SK-N-SH (cell line): ENCODE measurements at regions not wholly inside any gene's neighbourhood (a gene's known extent, or its start where the extent isn't known, plus 50 kb on each side); places are given as distances from the start of the nearest gene placed in this dataset.

ENCODE experiments used
- GABPA ChIP-seq: IDR thresholded peaks from 2 replicates; pipeline ENCODE4 v1.4.0; 2012; ENCODE audit warnings: low read depth, mild to moderate bottlenecking
- MXI1 ChIP-seq: IDR thresholded peaks from 2 replicates; pipeline ENCODE4 v1.6.1; 2012; ENCODE audit warnings: mild to moderate bottlenecking, low read depth, low read length, improper control_type of control experiment
- POLR2AphosphoS5 ChIP-seq: IDR thresholded peaks from 2 replicates; pipeline ENCODE4 v1.6.1; 2012; ENCODE audit warnings: low read depth, low read length
- TF ChIP-seq, protein P1 (sequence below): fragments of 200-600 bp; sonication (generic); IDR thresholded peaks from 2 replicates; pipeline ENCODE4 v1.6.1; 2017; ENCODE audit warnings: antibody characterized with exemption, mild to moderate bottlenecking, moderate library complexity
- TF ChIP-seq, protein P2 (sequence below): IDR thresholded peaks from 2 replicates; pipeline ENCODE4; 2012

GRCh38 chr3:28069438-28069837, 172.0 kb upstream of the CMC1 start:
- TF ChIP-seq, protein P1, sequence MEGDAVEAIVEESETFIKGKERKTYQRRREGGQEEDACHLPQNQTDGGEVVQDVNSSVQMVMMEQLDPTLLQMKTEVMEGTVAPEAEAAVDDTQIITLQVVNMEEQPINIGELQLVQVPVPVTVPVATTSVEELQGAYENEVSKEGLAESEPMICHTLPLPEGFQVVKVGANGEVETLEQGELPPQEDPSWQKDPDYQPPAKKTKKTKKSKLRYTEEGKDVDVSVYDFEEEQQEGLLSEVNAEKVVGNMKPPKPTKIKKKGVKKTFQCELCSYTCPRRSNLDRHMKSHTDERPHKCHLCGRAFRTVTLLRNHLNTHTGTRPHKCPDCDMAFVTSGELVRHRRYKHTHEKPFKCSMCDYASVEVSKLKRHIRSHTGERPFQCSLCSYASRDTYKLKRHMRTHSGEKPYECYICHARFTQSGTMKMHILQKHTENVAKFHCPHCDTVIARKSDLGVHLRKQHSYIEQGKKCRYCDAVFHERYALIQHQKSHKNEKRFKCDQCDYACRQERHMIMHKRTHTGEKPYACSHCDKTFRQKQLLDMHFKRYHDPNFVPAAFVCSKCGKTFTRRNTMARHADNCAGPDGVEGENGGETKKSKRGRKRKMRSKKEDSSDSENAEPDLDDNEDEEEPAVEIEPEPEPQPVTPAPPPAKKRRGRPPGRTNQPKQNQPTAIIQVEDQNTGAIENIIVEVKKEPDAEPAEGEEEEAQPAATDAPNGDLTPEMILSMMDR, result no peak
- TF ChIP-seq POLR2AphosphoS5 (no peak), GABPA (no peak), MXI1 (no peak)
- TF ChIP-seq, protein P2, sequence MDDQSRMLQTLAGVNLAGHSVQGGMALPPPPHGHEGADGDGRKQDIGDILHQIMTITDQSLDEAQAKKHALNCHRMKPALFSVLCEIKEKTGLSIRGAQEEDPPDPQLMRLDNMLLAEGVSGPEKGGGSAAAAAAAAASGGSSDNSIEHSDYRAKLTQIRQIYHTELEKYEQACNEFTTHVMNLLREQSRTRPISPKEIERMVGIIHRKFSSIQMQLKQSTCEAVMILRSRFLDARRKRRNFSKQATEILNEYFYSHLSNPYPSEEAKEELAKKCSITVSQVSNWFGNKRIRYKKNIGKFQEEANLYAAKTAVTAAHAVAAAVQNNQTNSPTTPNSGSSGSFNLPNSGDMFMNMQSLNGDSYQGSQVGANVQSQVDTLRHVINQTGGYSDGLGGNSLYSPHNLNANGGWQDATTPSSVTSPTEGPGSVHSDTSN, result no peak
